ENCODE measurements at regions not wholly inside any gene's neighbourhood (a gene's known extent, or its start where the extent isn't known, plus 50 kb on each side); places are given as distances from the start of the nearest gene placed in this dataset.

GRCh38 chr19:29012457-29012856 lies 200.5 kb downstream of the UQCRFS1 start:
- H3K4me3 Mint-ChIP-seq, result no peak overlapping the region
- no peak overlapping the region for H4K91ac ChIP-seq (ENCODE audit: insufficient read length, low read depth, low read length)
- H4K5ac ChIP-seq (ENCODE audit: insufficient read length, low read depth, low read length), result no peak overlapping the region
- peaks cover 33% of the 10 kb centered on the region for H3K27me3 Mint-ChIP-seq (ENCODE audit: low read depth)
- H3K27me3 ChIP-seq (ENCODE audit: insufficient read depth, low read length), result no peaks in the 10 kb centered on the region; the same call in 1 of the 2 replicates
- no peak overlapping the region for H3K14ac ChIP-seq (ENCODE audit: insufficient read depth, low read length)
- no peaks in the 10 kb centered on the region for H3K79me2 ChIP-seq (ENCODE audit: insufficient read depth, low read length)
- no peak overlapping the region for H3K56ac ChIP-seq (ENCODE audit: insufficient read length, low read depth, low read length)
- no peak for TF ChIP-seq CTCF (conservative IDR thresholded peaks at IDR 0.05)
- H3K9me3 Mint-ChIP-seq, result no peaks in the 10 kb centered on the region; a peak in 1 of 5 replicates
- no peaks in the 10 kb centered on the region for H3K36me3 Mint-ChIP-seq (ENCODE audit: insufficient read depth in 1 of 3, low read depth in 3 of 3)
- no peak overlapping the region for H2BK20ac ChIP-seq (ENCODE audit: low read depth, low read length, poor library complexity, severe bottlenecking)
- WGBS (ENCODE audit: extremely low coverage, insufficient read length, low lambda C conversion rate), result no CpG with 5 or more reads among the region's 9 CpGs
- no peak overlapping the region for H2BK5ac ChIP-seq (ENCODE audit: insufficient read length, low read length)
- no peak for DNase-seq
- no peak overlapping the region for H2BK120ac ChIP-seq (ENCODE audit: low read depth, low read length, poor library complexity, severe bottlenecking)
- no peak overlapping the region for H3K4ac ChIP-seq (ENCODE audit: low read depth, low read length)
- H2AK5ac ChIP-seq (ENCODE audit: insufficient read length, low read length), result no peak overlapping the region
- H2BK12ac ChIP-seq (ENCODE audit: insufficient read length, low read depth, low read length), result no peak overlapping the region
- no peak overlapping the region for H3K4me2 ChIP-seq (ENCODE audit: insufficient read depth, insufficient read length, low read length)
- no peak overlapping the region for H3K9ac ChIP-seq (ENCODE audit: extremely low read depth, insufficient read length, low read length)
- H4K8ac ChIP-seq (replicated peaks; ENCODE audit: insufficient read length, low read depth, low read length), result no peak overlapping the region
- H4K20me1 ChIP-seq (ENCODE audit: control insufficient read depth, insufficient read depth, insufficient read length), result no peaks in the 10 kb centered on the region
- H3K9me3 ChIP-seq (ENCODE audit: control insufficient read depth, low read depth, low read length), result no peaks in the 10 kb centered on the region
- H3K23me2 ChIP-seq (ENCODE audit: insufficient read length, low read depth, low read length, poor library complexity, severe bottlenecking), result no peaks in the 10 kb centered on the region
- H3K23ac ChIP-seq (ENCODE audit: insufficient read length, low read depth, low read length), result no peak overlapping the region
- H3K79me1 ChIP-seq (ENCODE audit: insufficient read depth, low read depth, low read length, poor library complexity, severe bottlenecking), result no peaks in the 10 kb centered on the region
- H3K4me1 ChIP-seq (ENCODE audit: insufficient read depth, low read length), result 0 out of 2 replicates have a peak, but pooled peaks cover 4% of the 10 kb centered on the region
- H3T11ph ChIP-seq (ENCODE audit: low read length), result no peak overlapping the region
- no peak overlapping the region for H2BK15ac ChIP-seq (ENCODE audit: low read depth, low read length)
- H2AFZ ChIP-seq (ENCODE audit: low read length), result no peak overlapping the region
- H3K18ac ChIP-seq (ENCODE audit: insufficient read length, low read depth, low read length), result no peak overlapping the region
- no peak overlapping the region for H3K27ac Mint-ChIP-seq
- H3K4me1 Mint-ChIP-seq, result peaks cover 22 to 36% of the 10 kb centered on the region in 2 experiments
- no peak overlapping the region for H3K27ac ChIP-seq (ENCODE audit: insufficient read length, low read depth, low read length)
